ENCODE measurements at regions not wholly inside any gene's neighbourhood (a gene's known extent, or its start where the extent isn't known, plus 50 kb on each side); places are given as distances from the start of the nearest gene placed in this dataset.

- DNase-seq (ENCODE audit: low spot score in 2 of 2), result no peak
- TF ChIP-seq, protein P1, sequence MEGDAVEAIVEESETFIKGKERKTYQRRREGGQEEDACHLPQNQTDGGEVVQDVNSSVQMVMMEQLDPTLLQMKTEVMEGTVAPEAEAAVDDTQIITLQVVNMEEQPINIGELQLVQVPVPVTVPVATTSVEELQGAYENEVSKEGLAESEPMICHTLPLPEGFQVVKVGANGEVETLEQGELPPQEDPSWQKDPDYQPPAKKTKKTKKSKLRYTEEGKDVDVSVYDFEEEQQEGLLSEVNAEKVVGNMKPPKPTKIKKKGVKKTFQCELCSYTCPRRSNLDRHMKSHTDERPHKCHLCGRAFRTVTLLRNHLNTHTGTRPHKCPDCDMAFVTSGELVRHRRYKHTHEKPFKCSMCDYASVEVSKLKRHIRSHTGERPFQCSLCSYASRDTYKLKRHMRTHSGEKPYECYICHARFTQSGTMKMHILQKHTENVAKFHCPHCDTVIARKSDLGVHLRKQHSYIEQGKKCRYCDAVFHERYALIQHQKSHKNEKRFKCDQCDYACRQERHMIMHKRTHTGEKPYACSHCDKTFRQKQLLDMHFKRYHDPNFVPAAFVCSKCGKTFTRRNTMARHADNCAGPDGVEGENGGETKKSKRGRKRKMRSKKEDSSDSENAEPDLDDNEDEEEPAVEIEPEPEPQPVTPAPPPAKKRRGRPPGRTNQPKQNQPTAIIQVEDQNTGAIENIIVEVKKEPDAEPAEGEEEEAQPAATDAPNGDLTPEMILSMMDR (IDR thresholded peaks at IDR 0.05), result no peak
- no peak for TF ChIP-seq POLR2A (IDR thresholded peaks at IDR 0.05)
- no peak overlapping the region for H3K4me3 ChIP-seq (ENCODE audit: low read depth, poor library complexity, severe bottlenecking)
- 38 to 43% methylated on average over 3 of the region's 3 CpGs for WGBS, 2 donors
- intact Hi-C loops (cut with DNase I; ENCODE audit: low total_unique reads), result no loop called here
These were observed 420.8 kb downstream of the CNTN6 start for GRCh38 chr3:1513662-1514061.

- intact Hi-C loops (cut with DNase I; ENCODE audit: low total_unique reads), result no loop called here
- 45 to 57% methylated on average over 4 of the region's 4 CpGs for WGBS, 2 donors
- no peak for DNase-seq (ENCODE audit: low spot score in 2 of 2)
- no peak overlapping the region for H3K4me3 ChIP-seq (ENCODE audit: low read depth, poor library complexity, severe bottlenecking)
- TF ChIP-seq, protein P1 (IDR thresholded peaks at IDR 0.05), result no peak
- TF ChIP-seq POLR2A (IDR thresholded peaks at IDR 0.05), result no peak
These were observed 423.1 kb downstream of the CNTN6 start for GRCh38 chr3:1515882-1516281.

- WGBS, 2 donors, result 88 to 89% methylated on average over 4 of the region's 4 CpGs
These were observed 435.0 kb downstream of the CNTN6 start for GRCh38 chr3:1527786-1528185.

DNA sequence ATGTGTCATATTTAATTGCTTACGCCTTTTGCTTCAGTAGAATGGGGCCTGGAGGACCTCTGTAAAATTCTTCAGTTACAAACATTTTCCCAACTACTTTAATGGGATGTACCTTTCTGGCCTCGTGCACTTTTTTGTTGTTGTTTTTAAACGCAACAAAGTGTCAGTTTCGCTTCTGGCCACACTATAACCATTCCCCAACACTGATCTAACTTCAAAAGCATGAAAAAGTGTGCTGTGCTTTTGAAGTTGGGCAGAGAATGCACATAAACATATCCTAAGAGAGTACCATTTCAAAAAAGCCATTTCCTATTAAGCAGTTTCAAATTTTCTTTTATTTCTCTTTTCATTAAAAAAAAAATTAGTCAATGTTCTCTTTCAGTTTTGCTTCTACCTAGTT, 435.8 kb downstream of the CNTN6 start:
- no peak overlapping the region for H3K4me3 ChIP-seq (ENCODE audit: low read depth, poor library complexity, severe bottlenecking)
- no peak for DNase-seq (ENCODE audit: low spot score in 2 of 2)
- intact Hi-C loops (cut with DNase I; ENCODE audit: low total_unique reads), result no loop called here
- TF ChIP-seq, protein P1 (IDR thresholded peaks at IDR 0.05), result no peak
- no peak for TF ChIP-seq POLR2A (IDR thresholded peaks at IDR 0.05)
- WGBS, 2 donors, result 71 to 73% methylated on average over 4 of the region's 4 CpGs

More at GRCh38 chr3:1527786-1528185, 435.0 kb downstream of the CNTN6 start:
- H3K4me3 ChIP-seq (ENCODE audit: low read depth, poor library complexity, severe bottlenecking), result no peak overlapping the region
- DNase-seq (ENCODE audit: low spot score in 2 of 2), result no peak
- intact Hi-C loops (cut with DNase I; ENCODE audit: low total_unique reads), result no loop called here
- TF ChIP-seq, protein P1 (IDR thresholded peaks at IDR 0.05), result no peak
- TF ChIP-seq POLR2A (IDR thresholded peaks at IDR 0.05), result no peak

DNA sequence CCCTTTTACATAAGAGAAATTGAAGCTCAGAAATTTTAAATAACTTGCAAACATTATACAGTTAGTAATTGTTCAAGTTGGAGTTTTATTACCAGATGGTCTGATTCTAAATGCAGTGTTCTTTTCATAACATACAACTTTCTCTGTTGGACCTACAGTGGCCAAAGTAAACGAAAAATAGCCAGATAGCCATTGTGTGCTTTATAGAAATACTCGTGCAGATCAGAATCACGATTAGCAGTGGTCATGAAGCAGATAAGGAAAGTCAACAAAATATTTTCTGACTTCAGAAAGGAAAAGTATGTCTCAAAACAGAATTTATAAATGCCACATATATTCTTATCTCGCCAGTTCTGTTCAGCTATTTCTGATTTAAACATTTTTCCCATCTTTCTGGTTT, 436.9 kb downstream of the CNTN6 start:
- no peak overlapping the region for H3K4me3 ChIP-seq (ENCODE audit: low read depth, poor library complexity, severe bottlenecking)
- WGBS, 2 donors, result 71 to 73% methylated on average over 4 of the region's 4 CpGs
- intact Hi-C loops (cut with DNase I; ENCODE audit: low total_unique reads), result no loop called here
- TF ChIP-seq, protein P1 (IDR thresholded peaks at IDR 0.05), result no peak
- TF ChIP-seq POLR2A (IDR thresholded peaks at IDR 0.05), result no peak
- no peak for DNase-seq (ENCODE audit: low spot score in 2 of 2)

DNA sequence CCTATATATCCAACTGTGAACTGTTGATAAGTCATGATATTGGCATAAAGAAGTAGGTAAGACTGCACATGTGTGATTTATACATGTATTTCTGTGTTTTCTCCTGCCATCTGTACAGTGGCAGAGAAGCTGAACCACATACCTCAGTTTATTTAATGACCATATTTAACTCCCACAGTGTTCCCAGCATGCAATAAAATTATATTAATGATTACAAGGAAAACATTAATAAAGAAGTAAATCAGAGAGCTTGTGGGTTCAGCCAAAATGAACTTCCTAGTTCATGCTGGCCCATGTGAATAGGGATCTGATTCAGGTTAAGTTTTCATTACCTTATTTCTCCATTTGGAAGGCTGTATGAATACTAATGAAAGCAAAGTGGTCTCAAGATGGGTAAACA, 439.2 kb downstream of the CNTN6 start:
- TF ChIP-seq, protein P1 (IDR thresholded peaks at IDR 0.05), result no peak
- TF ChIP-seq POLR2A (IDR thresholded peaks at IDR 0.05), result no peak
- H3K4me3 ChIP-seq (ENCODE audit: low read depth, poor library complexity, severe bottlenecking), result no peak overlapping the region
- no peak for DNase-seq (ENCODE audit: low spot score in 2 of 2)
- intact Hi-C loops (cut with DNase I; ENCODE audit: low total_unique reads), result no loop called here

All from lower leg skin (tissue), 4 donors.